T-helper 1 cell treated with Interleukin-12 subunit alpha and Interleukin-12 subunit beta and Interleukin-4 antibody, amounts not matched to agents 30 μg/mL and 1 μg/mL, for 36 hours (primary cell): ENCODE measurements at regions not wholly inside any gene's neighbourhood (a gene's known extent, or its start where the extent isn't known, plus 50 kb on each side); places are given as distances from the start of the nearest gene placed in this dataset.

Source experiments
- H3K27ac Mint-ChIP-seq: one replicate; pipeline ENCODE4 v1.8.0; 2021; ENCODE audit warnings: mild to moderate bottlenecking, mixed read lengths
- H3K27me3 Mint-ChIP-seq: one replicate; pipeline ENCODE4 v1.8.0; 2021; ENCODE audit warnings: low read depth, mixed read lengths
- H3K36me3 Mint-ChIP-seq: one replicate; pipeline ENCODE4 v1.8.0; 2021; ENCODE audit warnings: low read depth, mixed read lengths
- H3K4me1 Mint-ChIP-seq: one replicate; pipeline ENCODE4 v1.8.0; 2021; ENCODE audit warnings: low read depth, mixed read lengths
- H3K4me3 Mint-ChIP-seq: one replicate; pipeline ENCODE4 v1.8.0; 2021; ENCODE audit warnings: mild to moderate bottlenecking, moderate library complexity, mixed read lengths
- H3K9me3 Mint-ChIP-seq: one replicate; pipeline ENCODE4 v1.8.0; 2021; ENCODE audit warnings: mixed read lengths

- Mint-ChIP-seq H3K36me3 (no peaks in the 10 kb centered on the region), H3K4me1 (no peaks in the 10 kb centered on the region), H3K27me3 (no peaks in the 10 kb centered on the region), H3K4me3 (no peak overlapping the region), H3K27ac (no peak overlapping the region), H3K9me3 (no peaks in the 10 kb centered on the region)
These were observed 336.4 kb downstream of the LRIG3 start for GRCh38 chr12:58583940-58584339.

- H3K27me3 Mint-ChIP-seq = no peaks in the 10 kb centered on the region
These were observed 335.4 kb downstream of the LRIG3 start for GRCh38 chr12:58584880-58585279.

GRCh38 chr12:58586762-58587161, 333.5 kb downstream of the LRIG3 start:
- Mint-ChIP-seq H3K27me3 (no peaks in the 10 kb centered on the region), H3K27ac (no peak overlapping the region), H3K4me3 (no peak overlapping the region), H3K4me1 (no peaks in the 10 kb centered on the region), H3K9me3 (no peaks in the 10 kb centered on the region), H3K36me3 (no peaks in the 10 kb centered on the region)

More at GRCh38 chr12:58584880-58585279, 335.4 kb downstream of the LRIG3 start:
- Mint-ChIP-seq H3K4me3 (no peak overlapping the region), H3K4me1 (no peaks in the 10 kb centered on the region), H3K27ac (no peak overlapping the region), H3K36me3 (no peaks in the 10 kb centered on the region), H3K9me3 (no peaks in the 10 kb centered on the region)

- Mint-ChIP-seq H3K4me1 (no peaks in the 10 kb centered on the region), H3K27me3 (no peaks in the 10 kb centered on the region), H3K27ac (no peak overlapping the region), H3K4me3 (no peak overlapping the region), H3K9me3 (no peaks in the 10 kb centered on the region), H3K36me3 (no peaks in the 10 kb centered on the region)
These were observed 331.5 kb downstream of the LRIG3 start for GRCh38 chr12:58588770-58589169.

- no peaks in the 10 kb centered on the region for H3K36me3 Mint-ChIP-seq
- H3K4me1 Mint-ChIP-seq = no peaks in the 10 kb centered on the region
- no peak overlapping the region for H3K27ac Mint-ChIP-seq
- no peaks in the 10 kb centered on the region for H3K27me3 Mint-ChIP-seq
- H3K9me3 Mint-ChIP-seq = no peaks in the 10 kb centered on the region
- no peak overlapping the region for H3K4me3 Mint-ChIP-seq
These were observed 327.7 kb downstream of the LRIG3 start for GRCh38 chr12:58592475-58593207.

GRCh38 chr12:58593557-58594304, 326.6 kb downstream of the LRIG3 start:
- no peaks in the 10 kb centered on the region for H3K27me3 Mint-ChIP-seq
- H3K9me3 Mint-ChIP-seq = no peaks in the 10 kb centered on the region
- H3K4me1 Mint-ChIP-seq = no peaks in the 10 kb centered on the region
- H3K36me3 Mint-ChIP-seq = no peaks in the 10 kb centered on the region
- H3K27ac Mint-ChIP-seq = no peak overlapping the region
- no peak overlapping the region for H3K4me3 Mint-ChIP-seq

- Mint-ChIP-seq H3K27ac (no peak overlapping the region), H3K4me1 (no peaks in the 10 kb centered on the region), H3K27me3 (no peaks in the 10 kb centered on the region), H3K9me3 (no peaks in the 10 kb centered on the region), H3K4me3 (no peak overlapping the region), H3K36me3 (no peaks in the 10 kb centered on the region)
These were observed 323.9 kb downstream of the LRIG3 start for GRCh38 chr12:58596381-58596780.

- Mint-ChIP-seq H3K4me1 (no peaks in the 10 kb centered on the region), H3K9me3 (no peaks in the 10 kb centered on the region), H3K27ac (no peak overlapping the region), H3K36me3 (no peaks in the 10 kb centered on the region), H3K4me3 (no peak overlapping the region), H3K27me3 (no peaks in the 10 kb centered on the region)
These were observed 318.8 kb downstream of the LRIG3 start for GRCh38 chr12:58601529-58601928.

GRCh38 chr12:58602179-58602578, 318.1 kb downstream of the LRIG3 start:
- Mint-ChIP-seq H3K9me3 (no peaks in the 10 kb centered on the region), H3K27ac (no peak overlapping the region), H3K27me3 (no peaks in the 10 kb centered on the region), H3K36me3 (no peaks in the 10 kb centered on the region), H3K4me3 (no peak overlapping the region), H3K4me1 (no peaks in the 10 kb centered on the region)

GRCh38 chr12:58602736-58603135, 317.6 kb downstream of the LRIG3 start:
- H3K27me3 Mint-ChIP-seq = no peaks in the 10 kb centered on the region

GRCh38 chr12:58607805-58608204, 312.5 kb downstream of the LRIG3 start:
- Mint-ChIP-seq H3K27ac (no peak overlapping the region), H3K4me1 (no peaks in the 10 kb centered on the region), H3K27me3 (no peaks in the 10 kb centered on the region), H3K4me3 (no peak overlapping the region), H3K9me3 (no peaks in the 10 kb centered on the region), H3K36me3 (no peaks in the 10 kb centered on the region)

More at GRCh38 chr12:58602736-58603135, 317.6 kb downstream of the LRIG3 start:
- Mint-ChIP-seq H3K4me1 (no peaks in the 10 kb centered on the region), H3K4me3 (no peak overlapping the region), H3K36me3 (no peaks in the 10 kb centered on the region), H3K27ac (no peak overlapping the region), H3K9me3 (no peaks in the 10 kb centered on the region)

- Mint-ChIP-seq H3K9me3 (no peaks in the 10 kb centered on the region), H3K36me3 (no peaks in the 10 kb centered on the region), H3K27me3 (no peaks in the 10 kb centered on the region), H3K27ac (no peak overlapping the region), H3K4me3 (no peak overlapping the region), H3K4me1 (no peaks in the 10 kb centered on the region)
These were observed 311.6 kb downstream of the LRIG3 start for GRCh38 chr12:58608711-58609110.

GRCh38 chr12:58615047-58615446, 305.3 kb downstream of the LRIG3 start:
- no peaks in the 10 kb centered on the region for H3K4me1 Mint-ChIP-seq
- H3K27ac Mint-ChIP-seq = no peak overlapping the region
- H3K9me3 Mint-ChIP-seq = no peaks in the 10 kb centered on the region
- H3K27me3 Mint-ChIP-seq = no peaks in the 10 kb centered on the region
- no peaks in the 10 kb centered on the region for H3K36me3 Mint-ChIP-seq
- no peak overlapping the region for H3K4me3 Mint-ChIP-seq

- no peaks in the 10 kb centered on the region for H3K27me3 Mint-ChIP-seq
- no peaks in the 10 kb centered on the region for H3K4me1 Mint-ChIP-seq
- H3K27ac Mint-ChIP-seq = no peak overlapping the region
- no peaks in the 10 kb centered on the region for H3K36me3 Mint-ChIP-seq
- H3K9me3 Mint-ChIP-seq = no peaks in the 10 kb centered on the region
- no peak overlapping the region for H3K4me3 Mint-ChIP-seq
These were observed 304.7 kb downstream of the LRIG3 start for GRCh38 chr12:58615576-58615975.

GRCh38 chr12:58616618-58617017, 303.7 kb downstream of the LRIG3 start:
- no peaks in the 10 kb centered on the region for H3K9me3 Mint-ChIP-seq
- H3K4me1 Mint-ChIP-seq = no peaks in the 10 kb centered on the region
- no peak overlapping the region for H3K4me3 Mint-ChIP-seq
- no peaks in the 10 kb centered on the region for H3K36me3 Mint-ChIP-seq
- H3K27me3 Mint-ChIP-seq = no peaks in the 10 kb centered on the region
- H3K27ac Mint-ChIP-seq = no peak overlapping the region
